Colonic mucosa (tissue), 4 donors: ENCODE measurements at regions not wholly inside any gene's neighbourhood (a gene's known extent, or its start where the extent isn't known, plus 50 kb on each side); places are given as distances from the start of the nearest gene placed in this dataset.

Experiments used
- DNase-seq: peaks from one replicate; pipeline ENCODE4 v3.0.0-alpha.2; 2020
- H3K27ac ChIP-seq: fragments of 200-600 bp; one replicate; pipeline ENCODE4 v1.8.0; 2021
- H3K27me3 ChIP-seq: fragments of 200-600 bp; one replicate; pipeline ENCODE4 v1.8.0; 2021
- H3K36me3 ChIP-seq: fragments of 200-600 bp; one replicate; pipeline ENCODE4 v1.8.0; 2021
- H3K4me1 ChIP-seq: fragments of 200-600 bp; one replicate; pipeline ENCODE4 v1.8.0; 2021; ENCODE audit warnings: mild to moderate bottlenecking
- H3K4me3 ChIP-seq: fragments of 200-600 bp; one replicate; pipeline ENCODE4 v1.8.0; 2021
- H3K9ac ChIP-seq, 2 donors: one replicate each; pipeline ENCODE4 v1.7.0; 2013; ENCODE audit warnings: control low read depth in 2 of 2, low read depth in 2 of 2, low read length in 2 of 2
- H3K9me3 ChIP-seq: fragments of 200-600 bp; one replicate; pipeline ENCODE4 v1.8.0; 2021
- CTCF ChIP-seq: fragments of 200-600 bp; IDR thresholded peaks from one replicate; pipeline ENCODE4 v1.8.0; 2022; ENCODE audit warnings: antibody characterized with exemption, mild to moderate bottlenecking
- intact Hi-C: fragments of 100-400 bp; cut with DNase I; formaldehyde crosslinking; loops from one replicate; pipeline ENCODE4 v1.14.1; 2022
- donor health status: healthy.
- donor health status: DM: no; HTN: no; CAD: no.
- donor health status: DM: no; HTN: no; CAD: no.

GRCh38 chr10:60661637-60662036 lies 116.6 kb upstream of the CDK1 start:
- no peaks in the 10 kb centered on the region for H3K36me3 ChIP-seq
- H3K4me1 ChIP-seq, result no peaks in the 10 kb centered on the region
- H3K9me3 ChIP-seq, result no peaks in the 10 kb centered on the region
- H3K27ac ChIP-seq, result no peak overlapping the region
- no peak for DNase-seq
- H3K27me3 ChIP-seq, result no peaks in the 10 kb centered on the region
- no peak for TF ChIP-seq CTCF
- H3K4me3 ChIP-seq, result no peak overlapping the region
- H3K9ac ChIP-seq, result no peak overlapping the region
- intact Hi-C loops, result no loop called here

- Histone ChIP-seq H3K9ac (no peak overlapping the region), H3K27me3 (no peaks in the 10 kb centered on the region), H3K36me3 (no peaks in the 10 kb centered on the region), H3K27ac (no peak overlapping the region), H3K4me3 (no peak overlapping the region), H3K4me1 (no peaks in the 10 kb centered on the region), H3K9me3 (no peaks in the 10 kb centered on the region)
- intact Hi-C loops, result no loop called here
- DNase-seq, result no peak
- no peak for TF ChIP-seq CTCF
Observed at GRCh38 chr10:60660625-60661024, 117.7 kb upstream of the CDK1 start.

GRCh38 chr10:60654813-60655464 lies 123.3 kb upstream of the CDK1 start:
- DNase-seq, result no peak
- intact Hi-C loops, result loop anchor here (10.0 kb wide), 1 partner anchor 120 kb away; the partner anchor contains the start of gene CDK1
- TF ChIP-seq CTCF, result no peak
- no peaks in the 10 kb centered on the region for H3K36me3 ChIP-seq
- no peaks in the 10 kb centered on the region for H3K4me1 ChIP-seq
- no peaks in the 10 kb centered on the region for H3K9me3 ChIP-seq
- H3K27me3 ChIP-seq, result no peaks in the 10 kb centered on the region
- no peak overlapping the region for H3K27ac ChIP-seq
- no peak overlapping the region for H3K9ac ChIP-seq
- H3K4me3 ChIP-seq, result no peak overlapping the region

GRCh38 chr10:60652628-60653027 lies 125.7 kb upstream of the CDK1 start:
- Histone ChIP-seq H3K9me3 (no peaks in the 10 kb centered on the region), H3K36me3 (no peaks in the 10 kb centered on the region), H3K9ac (no peak overlapping the region), H3K4me1 (no peaks in the 10 kb centered on the region), H3K4me3 (no peak overlapping the region), H3K27ac (no peak overlapping the region), H3K27me3 (no peaks in the 10 kb centered on the region)
- no peak for TF ChIP-seq CTCF
- intact Hi-C loops, result loop anchor here (10.0 kb wide), 1 partner anchor 122 kb away; the partner anchor contains the start of gene CDK1
- DNase-seq, result no peak

GRCh38 chr10:60650378-60650800 lies 127.9 kb upstream of the CDK1 start:
- Histone ChIP-seq H3K9ac (no peak overlapping the region), H3K4me1 (no peaks in the 10 kb centered on the region), H3K36me3 (no peaks in the 10 kb centered on the region), H3K27me3 (no peaks in the 10 kb centered on the region), H3K4me3 (no peak overlapping the region), H3K27ac (no peak overlapping the region), H3K9me3 (no peaks in the 10 kb centered on the region)
- no peak for TF ChIP-seq CTCF
- DNase-seq, result no peak
- intact Hi-C loops, result loop anchor here (10.0 kb wide), 1 partner anchor 124 kb away; the partner anchor contains the start of gene CDK1
